ENCODE measurements at regions not wholly inside any gene's neighbourhood (a gene's known extent, or its start where the extent isn't known, plus 50 kb on each side); places are given as distances from the start of the nearest gene placed in this dataset.

DNA sequence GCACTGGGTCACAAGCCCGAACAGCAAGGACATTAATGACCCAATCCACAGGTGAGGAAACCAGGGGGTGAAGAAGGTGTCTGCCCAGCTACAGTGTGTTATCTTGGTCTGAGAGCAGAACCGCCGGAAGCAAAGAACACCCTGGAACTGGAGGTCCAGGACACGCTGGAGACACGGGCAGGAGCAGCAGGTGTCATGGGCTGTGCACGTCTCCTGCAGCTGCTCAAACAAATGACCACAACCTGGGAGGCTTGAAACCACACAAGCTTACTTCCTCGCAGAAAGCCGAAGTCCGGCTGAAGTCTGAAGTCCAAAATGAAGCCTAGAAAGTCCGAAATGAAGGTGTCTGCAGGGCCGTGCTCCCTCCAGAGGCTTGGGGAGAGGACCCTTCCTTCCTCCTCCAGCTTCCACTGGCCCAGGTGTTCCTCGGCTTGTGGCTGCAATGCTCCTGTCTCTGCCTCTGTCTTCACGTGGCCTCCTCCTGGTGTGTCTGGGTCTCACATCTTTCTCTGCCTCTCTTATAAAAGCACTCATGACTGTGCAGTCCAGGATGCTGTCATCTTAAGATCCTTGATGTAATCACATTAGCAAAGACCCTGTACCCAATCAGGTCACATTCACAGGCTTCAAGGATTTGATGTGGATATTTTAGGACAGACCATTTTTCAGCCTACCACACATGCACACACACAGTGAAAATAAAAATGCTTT, 351.2 kb downstream of the C16orf95 start:
- peak; percentile 20 for DNase-seq

DNA sequence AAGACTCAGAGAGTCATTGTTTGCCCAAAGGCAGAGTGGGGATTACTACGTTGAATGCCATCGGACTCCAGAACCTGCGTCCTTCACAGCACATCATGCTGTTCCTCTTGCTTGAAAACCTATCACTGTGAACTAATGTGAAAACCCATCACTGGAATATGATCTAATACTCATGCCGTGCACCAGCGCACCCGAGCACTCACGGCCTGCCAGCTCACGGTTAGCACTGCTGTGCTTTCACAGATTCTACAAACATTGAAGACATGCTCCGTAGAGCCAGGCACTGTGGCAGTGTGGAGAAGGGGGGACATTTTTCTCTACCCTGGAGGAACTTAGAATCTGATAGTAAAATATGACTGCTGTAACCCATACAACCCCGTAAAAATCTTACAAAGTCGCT, 350.4 kb downstream of the C16orf95 start:
- no peak for DNase-seq

DNA sequence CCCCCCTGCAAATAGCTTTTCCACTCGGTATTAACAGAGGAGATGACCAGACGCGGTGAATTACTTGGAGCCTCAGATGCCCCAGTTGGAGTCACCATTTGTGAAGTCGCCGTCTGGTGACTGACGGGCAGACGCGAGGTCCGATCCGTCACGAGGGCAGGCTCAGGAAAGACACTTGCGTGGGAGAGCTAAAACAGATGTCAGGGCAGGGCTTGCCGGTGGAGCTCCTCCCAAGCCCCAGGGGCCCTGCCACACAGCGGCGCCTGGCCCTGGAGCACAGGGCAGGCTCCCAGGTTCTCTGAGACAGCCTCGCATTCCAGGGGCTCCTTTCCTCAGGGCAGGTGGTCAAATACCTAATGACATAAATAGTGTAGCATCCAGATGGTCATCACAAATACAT, 348.3 kb downstream of the C16orf95 start:
- DNase-seq = no peak

DNA sequence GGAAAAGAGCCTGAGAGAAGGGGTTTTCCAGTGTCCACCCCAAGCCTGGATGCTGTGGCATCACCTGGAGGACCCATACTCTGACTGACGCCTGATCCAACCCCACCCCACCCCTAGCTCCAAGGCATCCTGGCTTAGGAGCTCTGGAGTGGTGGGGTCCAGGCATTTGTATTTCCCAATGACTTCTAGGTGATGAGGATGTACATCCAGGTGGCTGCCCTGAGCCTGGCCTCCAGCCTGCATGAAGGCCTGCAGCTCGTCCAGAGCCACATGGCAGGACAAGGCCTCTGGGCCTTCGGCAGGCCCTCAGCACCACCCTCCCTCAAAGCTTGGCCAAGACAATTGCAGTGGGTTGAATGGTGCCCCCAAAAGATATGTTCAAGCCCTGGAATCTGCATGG, 347.5 kb downstream of the C16orf95 start:
- DNase-seq = no peak

DNA sequence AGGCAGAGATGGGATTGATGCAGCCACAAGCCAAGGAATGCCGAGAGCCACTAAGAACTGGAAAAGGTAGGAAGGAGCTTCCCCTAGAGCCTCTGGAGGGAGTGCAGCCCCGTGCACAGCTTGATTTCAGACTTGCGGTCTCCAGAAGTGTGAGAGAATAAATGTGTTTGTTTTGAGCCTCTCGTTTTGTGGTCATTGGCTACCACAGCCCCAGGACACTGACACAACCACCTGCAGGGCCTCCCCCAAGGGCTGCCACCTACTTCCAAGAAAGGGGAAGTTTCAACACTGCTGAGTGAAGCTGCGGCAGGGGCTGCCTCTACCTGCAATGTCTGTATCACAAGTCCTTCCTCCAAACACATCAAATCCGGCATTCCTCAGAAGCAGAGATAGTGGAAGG, 346.9 kb downstream of the C16orf95 start:
- no peak for DNase-seq

DNA sequence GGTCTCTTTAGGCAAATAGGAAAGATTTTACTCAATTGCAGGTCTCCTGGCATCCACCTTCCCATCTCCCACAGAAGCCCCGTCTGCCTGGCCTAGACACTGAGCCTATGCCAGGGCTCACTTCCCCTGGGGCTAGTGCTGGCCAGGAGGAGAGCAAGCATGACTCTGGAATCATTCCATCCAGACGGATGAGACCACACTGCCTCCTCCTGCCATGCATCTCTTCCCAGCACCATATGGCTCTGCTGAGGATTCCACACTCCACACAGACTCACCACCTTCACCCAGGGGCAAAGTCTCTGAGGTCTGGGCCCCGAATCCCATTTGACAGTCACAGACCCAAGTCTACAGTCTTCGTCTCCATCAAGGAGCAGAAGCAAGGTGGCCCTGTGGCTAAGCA, 346.5 kb downstream of the C16orf95 start:
- no peak for DNase-seq

DNA sequence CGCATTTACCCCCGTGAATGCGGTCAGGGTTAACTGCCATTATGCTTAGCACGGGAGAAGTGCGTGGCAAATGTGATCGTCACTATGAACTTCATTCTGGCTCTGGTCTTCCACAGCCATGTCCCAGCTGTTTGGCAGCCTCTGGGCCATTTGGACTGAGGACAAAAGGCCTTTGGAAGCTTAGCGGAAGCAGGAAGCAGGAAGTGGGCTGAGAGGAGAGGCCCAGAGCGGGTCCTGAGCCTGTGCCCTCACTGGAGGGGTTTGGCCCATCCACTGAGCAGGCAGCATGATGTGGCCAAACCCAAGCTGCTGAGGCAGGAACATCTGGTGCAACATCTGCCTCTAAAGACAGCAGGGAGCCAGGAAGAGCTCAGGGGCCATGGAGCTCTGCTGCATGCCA, 345.9 kb downstream of the C16orf95 start:
- no peak for DNase-seq

DNA sequence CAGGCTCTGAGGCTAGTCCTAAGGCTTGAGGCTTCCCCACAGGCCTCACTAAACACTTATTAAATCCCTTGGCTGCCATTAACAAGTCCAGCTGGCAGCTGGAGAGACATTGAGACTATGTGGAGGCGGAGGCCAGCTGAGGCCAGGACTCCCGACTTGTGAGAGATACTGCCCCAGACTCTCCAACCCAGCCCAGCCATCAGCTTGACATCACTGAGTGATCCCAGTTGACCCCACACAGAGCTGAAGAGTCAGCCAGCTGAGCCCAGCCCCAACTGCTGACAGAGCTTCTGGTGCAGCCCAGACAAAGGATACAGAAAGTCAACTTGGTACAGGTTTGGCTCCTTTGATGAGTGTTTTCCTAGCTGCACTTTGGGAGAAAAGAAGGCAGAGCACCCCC, 343.1 kb downstream of the C16orf95 start:
- no peak for DNase-seq

DNA sequence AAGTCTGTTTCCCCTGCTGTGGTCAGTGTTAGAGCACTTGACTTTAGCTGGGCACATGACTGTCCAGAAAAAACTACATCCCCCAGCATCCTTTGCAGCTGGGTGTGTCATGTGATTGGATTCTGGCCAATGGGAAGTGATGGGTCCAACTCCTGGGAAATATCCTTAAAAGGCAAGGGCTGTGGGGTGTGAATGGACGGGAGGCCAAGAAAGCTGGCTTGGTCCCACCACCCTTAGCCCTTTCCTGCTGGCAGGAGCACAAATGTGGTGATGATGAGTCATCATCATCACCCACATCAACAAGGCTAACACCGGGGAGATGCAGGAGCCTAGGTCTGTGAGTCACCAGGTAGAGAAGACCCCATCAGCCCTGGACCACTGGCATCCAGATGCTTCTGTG, 341.7 kb downstream of the C16orf95 start:
- peak; percentile 44 for DNase-seq

DNA sequence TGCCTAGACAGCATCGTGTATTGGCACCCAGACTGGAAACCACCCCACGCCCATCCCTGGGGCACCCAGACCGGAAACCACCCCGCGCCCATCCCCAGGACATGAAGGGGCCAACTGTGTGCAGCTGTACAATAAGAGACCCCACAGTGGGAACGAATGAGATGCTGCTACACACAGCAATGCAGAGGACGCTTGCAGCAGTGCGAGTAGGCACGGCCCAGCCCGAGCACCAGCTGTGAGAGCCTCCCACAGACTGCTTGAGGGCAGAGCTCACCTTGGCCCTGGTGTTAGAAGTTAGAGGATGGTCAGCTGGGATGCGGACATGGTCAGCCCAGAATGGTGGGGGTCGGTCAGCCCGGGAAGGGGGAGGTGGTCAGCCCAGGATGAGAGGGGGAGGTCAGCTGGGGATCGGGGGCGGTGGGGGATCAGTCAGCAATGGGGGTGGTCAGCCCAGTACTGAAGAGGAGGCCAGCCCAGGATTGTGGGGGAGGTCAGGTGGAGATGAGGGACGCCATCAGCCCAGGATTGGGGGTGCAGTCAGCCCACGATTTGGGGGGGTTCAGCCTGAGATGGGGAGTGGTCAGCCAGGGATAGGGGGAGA, 340.0 kb downstream of the C16orf95 start:
- DNase-seq = no peak

DNA sequence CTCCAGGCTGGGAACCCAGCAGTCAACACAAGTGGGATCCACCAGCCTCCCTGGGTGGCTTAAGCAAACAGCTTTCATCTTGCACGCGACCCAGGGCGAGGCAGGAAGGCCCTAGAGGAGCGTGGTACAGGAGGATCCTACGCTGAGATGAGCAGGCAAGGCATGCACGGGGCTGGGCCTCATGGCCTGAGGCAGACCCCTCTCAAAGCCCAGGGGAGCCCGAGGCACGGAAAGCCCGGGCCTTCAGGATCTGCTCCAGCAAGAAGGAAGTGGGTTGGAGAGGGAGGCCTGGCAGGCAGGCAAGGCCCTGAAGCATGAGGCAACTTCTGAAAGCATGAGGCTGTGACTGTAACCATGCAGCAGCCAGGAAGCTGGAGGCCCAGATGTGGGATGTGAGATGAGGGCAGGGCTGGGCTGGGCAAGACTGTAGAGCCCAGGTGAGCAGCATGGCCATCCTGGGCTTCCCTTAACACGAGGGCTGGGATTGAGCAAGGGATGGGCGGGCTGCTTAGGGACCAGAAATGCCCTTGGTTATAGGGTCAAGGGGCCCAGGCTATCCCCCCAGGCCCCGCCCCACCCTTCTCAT, 338.7 kb downstream of the C16orf95 start:
- no peak for DNase-seq

DNA sequence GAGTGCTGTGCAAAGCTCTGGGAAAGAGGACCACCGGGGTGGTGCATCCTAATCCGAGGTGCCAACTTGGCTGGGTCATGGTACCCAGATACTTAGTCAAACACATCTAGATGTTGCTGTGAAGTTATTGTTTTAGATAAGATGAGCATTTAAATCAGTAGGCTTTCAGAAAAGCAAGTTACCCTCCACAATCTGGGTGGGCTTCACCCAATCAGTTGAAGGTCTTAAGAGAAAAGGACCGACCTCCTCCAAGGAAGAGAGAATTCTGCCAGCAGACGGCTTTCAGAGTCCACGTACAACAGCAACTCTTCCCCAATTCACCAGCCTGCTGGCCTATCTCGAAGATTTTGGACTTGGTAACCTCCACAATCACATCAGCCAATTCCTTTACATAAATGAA, 338.1 kb downstream of the C16orf95 start:
- no peak for DNase-seq

DNA sequence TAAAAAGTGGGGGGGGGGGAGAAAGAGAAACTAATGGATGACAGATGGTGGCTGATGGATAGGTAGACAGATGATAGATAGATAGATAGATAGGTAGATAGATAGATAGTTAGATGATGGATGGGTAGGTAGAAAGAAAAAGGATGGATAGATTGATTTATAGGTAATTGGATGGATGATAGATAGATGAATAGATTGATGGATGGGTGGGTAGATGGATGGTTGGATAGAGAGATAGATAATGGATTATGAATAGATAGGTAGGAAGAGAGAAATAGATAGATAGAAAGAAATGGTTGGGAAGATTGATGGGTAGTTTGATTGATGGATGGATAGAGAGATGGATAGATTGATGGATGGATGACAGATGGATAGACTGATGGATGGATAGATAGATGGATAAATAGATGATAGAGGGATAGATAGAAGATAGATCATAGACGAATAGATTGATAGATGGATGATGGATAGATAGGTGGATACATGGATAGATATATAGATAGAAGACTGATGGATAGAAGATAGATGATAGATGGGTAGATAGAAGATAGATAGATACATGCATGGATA, 337.1 kb downstream of the C16orf95 start:
- DNase-seq = no peak

DNA sequence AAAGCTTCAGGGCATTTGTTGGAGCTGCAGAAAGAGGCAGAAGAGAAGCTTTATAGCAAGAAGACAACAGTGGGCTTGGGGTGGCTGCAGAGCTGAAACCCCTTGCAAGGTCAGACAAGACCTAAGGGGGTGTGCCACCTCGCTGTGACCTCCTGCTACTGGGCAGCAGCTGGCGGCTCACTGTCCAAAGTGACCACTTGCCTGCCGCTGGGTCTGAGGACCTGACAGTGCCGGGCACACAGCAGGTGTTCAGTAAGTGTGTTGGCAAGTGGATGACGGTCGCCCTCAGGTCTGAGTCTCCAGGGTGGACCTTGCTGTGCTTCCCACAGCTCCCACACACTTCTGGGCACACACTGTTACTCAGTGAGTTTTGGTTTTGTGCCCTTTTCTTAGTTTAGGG, 336.5 kb downstream of the C16orf95 start:
- DNase-seq = no peak

DNA sequence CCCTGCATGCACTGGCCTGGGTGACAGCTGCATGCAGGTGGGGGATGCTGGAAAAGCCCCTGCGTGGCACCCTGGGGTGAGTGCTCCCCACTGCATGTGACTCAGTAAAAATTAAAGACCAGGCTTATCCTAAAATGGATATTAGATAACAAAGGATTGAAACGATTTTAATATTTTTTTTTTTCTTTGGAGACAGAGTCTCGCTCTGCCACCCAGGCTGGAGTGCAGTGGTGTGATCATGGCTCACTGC, 334.9 kb downstream of the C16orf95 start:
- DNase-seq = no peak

DNA sequence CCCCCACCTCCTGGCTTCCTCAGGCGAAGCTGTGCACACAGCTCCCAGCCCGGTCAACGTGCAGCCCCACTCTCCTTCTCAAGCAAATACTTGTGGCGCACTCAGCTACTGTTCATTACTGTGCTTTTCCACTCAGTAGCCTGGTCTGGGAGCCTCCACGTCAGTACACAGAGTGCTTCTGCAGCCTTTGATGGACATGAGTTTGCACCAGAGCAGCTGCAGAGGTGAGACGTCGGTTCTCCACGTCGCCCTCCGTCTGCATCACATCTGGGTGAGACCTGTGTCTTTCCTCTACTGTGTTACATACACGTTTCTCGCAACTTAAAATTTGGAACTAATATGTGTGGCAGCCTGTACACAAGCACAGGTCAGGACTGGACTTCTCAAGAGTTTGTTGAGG, 334.3 kb downstream of the C16orf95 start:
- no peak for DNase-seq

DNA sequence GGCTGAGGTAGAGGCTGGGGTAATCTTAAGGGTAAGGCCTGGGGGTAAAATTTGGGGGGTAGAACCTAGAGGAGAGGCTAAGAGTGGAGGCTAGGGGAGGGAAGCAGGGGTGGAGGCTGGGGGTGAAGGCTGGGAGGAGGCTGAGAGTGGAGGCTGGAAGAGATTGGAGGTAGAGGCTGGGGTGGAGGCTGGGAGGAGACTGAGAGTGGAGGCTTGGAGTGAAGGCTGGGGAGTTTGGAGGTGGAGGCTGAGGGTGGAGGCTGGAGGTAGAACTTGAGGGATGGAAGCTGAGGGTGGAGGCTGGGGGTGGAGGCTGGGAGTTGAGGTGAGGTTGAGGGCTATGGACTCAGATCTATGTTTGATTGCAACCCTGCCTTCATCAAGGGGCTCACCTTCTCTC, 333.6 kb downstream of the C16orf95 start:
- DNase-seq = no peak

DNA sequence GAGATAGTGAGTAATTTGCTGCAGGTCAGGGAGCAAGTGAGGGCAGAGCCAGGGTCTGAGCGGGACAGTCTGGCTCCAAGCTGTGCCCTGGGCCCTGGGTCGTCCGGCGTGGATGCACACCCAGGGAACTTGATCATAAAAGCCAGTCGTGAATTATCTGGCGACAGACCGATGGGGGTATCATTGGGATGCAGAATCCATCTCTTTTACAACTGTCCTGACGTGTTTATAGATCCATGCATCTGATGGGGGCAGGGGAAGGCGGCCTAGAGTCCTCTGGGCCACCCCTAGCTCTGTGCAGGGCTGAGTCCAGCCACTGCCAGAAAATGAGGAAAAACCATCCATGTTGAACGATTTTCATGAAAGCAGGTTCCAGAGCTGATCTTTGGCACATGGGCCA, 332.8 kb downstream of the C16orf95 start:
- DNase-seq = no peak

DNA sequence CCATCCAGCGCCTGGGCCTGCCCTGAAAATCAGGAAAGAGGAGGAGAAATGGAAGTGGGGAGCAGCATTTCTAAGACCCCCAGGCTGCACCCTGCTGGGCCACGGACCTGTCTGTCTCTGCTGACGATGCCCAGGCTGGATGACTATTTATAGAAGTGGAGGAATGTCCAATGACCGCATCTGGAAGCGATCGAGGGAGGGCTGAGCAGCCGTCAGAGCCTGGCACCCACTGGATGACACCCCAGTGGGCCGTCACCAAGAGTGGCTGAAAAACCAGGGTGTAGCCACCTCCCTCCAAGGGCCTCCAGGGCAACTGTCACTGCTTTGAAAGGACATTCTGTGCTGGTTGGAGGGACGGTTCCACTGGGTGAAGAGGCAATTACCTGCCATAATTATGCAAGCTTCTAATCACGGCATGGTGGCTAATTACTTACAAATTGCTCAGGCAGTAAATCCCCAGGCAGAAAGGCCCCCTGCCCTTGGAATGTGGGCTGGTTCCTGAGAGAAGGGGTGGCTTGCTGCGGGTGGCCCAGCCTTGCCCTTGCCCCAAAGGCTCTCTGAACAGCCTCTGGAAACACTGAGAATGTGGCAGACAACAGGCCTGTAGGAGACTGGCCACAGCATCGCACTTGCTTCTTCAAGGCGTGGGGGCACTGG, 332.1 kb downstream of the C16orf95 start:
- no peak for DNase-seq

DNA sequence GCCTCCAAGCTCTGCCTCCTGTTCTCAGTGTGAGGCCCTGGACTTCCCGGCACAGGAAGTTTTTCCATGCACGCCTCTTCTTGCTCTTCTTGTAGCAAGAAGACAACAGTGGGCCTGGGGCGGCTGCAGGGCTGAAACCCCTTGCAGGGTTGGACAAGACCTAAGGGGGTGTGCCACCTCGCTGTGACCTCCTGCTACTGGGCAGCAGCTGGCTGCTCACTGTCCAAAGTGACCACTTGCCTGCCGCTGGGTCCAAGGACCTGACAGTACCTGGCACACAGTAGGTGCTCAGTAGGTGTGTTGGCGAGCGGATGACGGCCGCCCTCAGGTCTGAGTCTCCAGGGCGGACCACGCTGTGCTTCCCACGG, 331.6 kb downstream of the C16orf95 start:
- no peak for DNase-seq

DNA sequence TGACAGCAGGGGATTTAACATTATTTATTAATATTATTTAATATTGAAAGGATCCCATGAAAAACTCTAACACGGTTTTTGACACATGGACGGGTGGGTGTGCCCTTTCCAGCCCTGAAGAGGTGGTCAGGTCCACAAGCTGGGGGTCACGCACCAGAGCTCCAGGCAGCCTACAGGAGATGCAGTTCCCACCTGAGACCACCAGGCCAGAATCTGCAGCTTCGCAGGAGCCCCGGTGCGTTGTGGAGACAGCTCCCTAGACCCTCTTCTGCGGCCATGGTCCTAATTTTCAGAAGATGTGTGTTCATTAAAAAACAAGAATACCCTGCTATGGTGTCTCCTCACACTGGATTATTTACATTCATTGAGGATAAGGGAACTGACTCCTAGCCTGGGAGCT, 331.1 kb downstream of the C16orf95 start:
- no peak for DNase-seq

DNA sequence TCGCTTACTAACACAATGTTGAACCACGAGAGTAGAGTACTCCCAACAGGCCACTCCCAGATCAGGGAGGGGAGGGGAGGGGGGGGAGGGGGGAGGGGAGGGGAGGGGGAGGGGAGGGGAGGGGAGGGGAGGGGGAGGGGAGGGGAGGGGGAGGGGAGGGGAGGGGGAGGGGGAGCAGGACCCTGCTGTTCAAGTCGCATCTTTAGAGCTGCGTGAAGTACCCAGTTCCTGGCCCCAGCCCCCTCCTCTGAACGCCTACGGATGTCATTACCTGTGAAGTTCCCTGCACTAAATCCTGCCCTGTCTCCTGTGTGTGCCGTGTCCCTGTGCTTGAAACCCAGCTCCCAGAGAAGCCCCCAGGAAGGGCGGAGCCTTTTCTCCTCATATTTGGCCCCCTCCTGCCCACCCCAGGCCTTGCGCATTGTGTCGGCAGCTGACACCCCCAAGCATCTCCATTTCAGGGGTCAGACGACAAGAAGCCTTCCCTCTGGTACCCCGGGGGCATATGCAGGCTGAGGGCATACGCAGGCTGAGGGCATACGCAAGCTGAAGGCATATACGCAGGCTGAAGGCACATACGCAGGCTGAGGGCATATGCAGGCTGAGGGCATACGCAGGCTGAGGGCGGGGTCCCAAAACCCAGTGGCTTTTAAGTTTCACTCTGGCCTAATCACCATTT, 330.2 kb downstream of the C16orf95 start:
- no peak for DNase-seq

Data from NCI-H82 (cell line).